ENCODE measurements at regions not wholly inside any gene's neighbourhood (a gene's known extent, or its start where the extent isn't known, plus 50 kb on each side); places are given as distances from the start of the nearest gene placed in this dataset.

- 2% methylated on average over 5 of the region's 5 CpGs for WGBS (ENCODE audit: low lambda C conversion rate)
- intact Hi-C loops (cut with micrococcal nuclease; ENCODE audit: unreplicated experiment), result no loop called here
Measured at GRCh38 chr18:45166836-45167551, 448.3 kb upstream of the SLC14A2 start.

More at GRCh38 chr18:45166836-45167551, 448.3 kb upstream of the SLC14A2 start:
- no peaks in the 10 kb centered on the region for H3K79me2 ChIP-seq (ENCODE audit: insufficient read depth, low read length)
- in situ Hi-C loops (cut with HindIII; ENCODE audit: extremely low pct_ligation_motif_present, low pct_unique_long_range_greater_than_20kb), result no loop called here
- H3K4me2 ChIP-seq (ENCODE audit: low read depth, low read length), result no peak overlapping the region
- DNase-seq (ENCODE audit: low spot score), result no peak
- POLR2A ChIA-PET, result no interaction called here
- ATAC-seq, result no peak
- peaks cover 3% of the 10 kb centered on the region; the same call in 1 of the 2 replicates for H3K9me3 ChIP-seq (ENCODE audit: low read length)
- no peaks in the 10 kb centered on the region for H3K36me3 ChIP-seq (replicated peaks in 1 of 2; ENCODE audit: control insufficient read depth in 1 of 2, insufficient read depth in 2 of 2, low read length in 2 of 2)
- BruUV-seq (replicated peaks), result no TSS peak
- no peaks in the 10 kb centered on the region for H4K20me1 ChIP-seq (ENCODE audit: insufficient read depth, low read length)
- CTCF ChIA-PET (ENCODE audit: low intra/inter-chr PET ratio, low total read pairs), result no interaction called here
- FAIRE-seq, result no peak
- no peak overlapping the region for H2AFZ ChIP-seq (ENCODE audit: low read length)
- no peak for TF ChIP-seq FUBP1 (CRISPR knock-in tag; IDR thresholded peaks at IDR 0.05; ENCODE audit: borderline replicate concordance)
- TF ChIP-seq TCF7 (IDR thresholded peaks at IDR 0.05; ENCODE audit: low read depth), result no peak
- no peak for TF ChIP-seq NPAS2 (CRISPR knock-in tag; IDR thresholded peaks at IDR 0.05; ENCODE audit: borderline replicate concordance)
- TF ChIP-seq NCOR1 (IDR thresholded peaks at IDR 0.05; ENCODE audit: borderline replicate concordance, low read length), result no peak
- no peak for TF ChIP-seq CC2D1A (CRISPR knock-in tag; IDR thresholded peaks at IDR 0.05)
- no peak for TF ChIP-seq ZNF720 (CRISPR knock-in tag; IDR thresholded peaks at IDR 0.05)
- no peak for TF ChIP-seq ZNF710 (CRISPR knock-in tag; IDR thresholded peaks at IDR 0.05; ENCODE audit: borderline replicate concordance)
- no peak for TF ChIP-seq ETS1 (CRISPR knock-in tag; IDR thresholded peaks at IDR 0.05)
- TF ChIP-seq ZNF550 (CRISPR knock-in tag; IDR thresholded peaks at IDR 0.05; ENCODE audit: borderline replicate concordance), result no peak
- no peak for TF ChIP-seq ZNF432 (CRISPR knock-in tag; IDR thresholded peaks at IDR 0.05; ENCODE audit: borderline replicate concordance)
- no peak for TF ChIP-seq NFIB (CRISPR knock-in tag; IDR thresholded peaks at IDR 0.05; ENCODE audit: borderline replicate concordance)
- TF ChIP-seq TCF7L2 (IDR thresholded peaks at IDR 0.05; ENCODE audit: low read depth, low read length), result no peak
- no peak for TF ChIP-seq ZNF484 (CRISPR knock-in tag; IDR thresholded peaks at IDR 0.05; ENCODE audit: borderline replicate concordance, low read depth)
- no peak for TF ChIP-seq PBX3 (CRISPR knock-in tag; IDR thresholded peaks at IDR 0.05; ENCODE audit: borderline replicate concordance)
- TF ChIP-seq PRDM4 (CRISPR knock-in tag; IDR thresholded peaks at IDR 0.05; ENCODE audit: borderline replicate concordance), result no peak
- H3K4me3 ChIP-seq (replicated peaks in 1 of 3; ENCODE audit: insufficient read depth in 1 of 3, low read depth in 2 of 3, low read length in 3 of 3), result no peak overlapping the region
- H3K4me1 ChIP-seq (ENCODE audit: insufficient read depth, low read length), result no peaks in the 10 kb centered on the region
- H3K27ac ChIP-seq (ENCODE audit: extremely low read length, insufficient read depth, low read length), result no peak overlapping the region
- H3K27me3 ChIP-seq (ENCODE audit: control insufficient read depth in 1 of 2, insufficient read depth in 2 of 2, low read length in 2 of 2), result no peaks in the 10 kb centered on the region
- no peak overlapping the region for H3K9ac ChIP-seq (ENCODE audit: insufficient read depth, low read depth, low read length)
